ENCODE measurements at regions not wholly inside any gene's neighbourhood (a gene's known extent, or its start where the extent isn't known, plus 50 kb on each side); places are given as distances from the start of the nearest gene placed in this dataset.

DNA sequence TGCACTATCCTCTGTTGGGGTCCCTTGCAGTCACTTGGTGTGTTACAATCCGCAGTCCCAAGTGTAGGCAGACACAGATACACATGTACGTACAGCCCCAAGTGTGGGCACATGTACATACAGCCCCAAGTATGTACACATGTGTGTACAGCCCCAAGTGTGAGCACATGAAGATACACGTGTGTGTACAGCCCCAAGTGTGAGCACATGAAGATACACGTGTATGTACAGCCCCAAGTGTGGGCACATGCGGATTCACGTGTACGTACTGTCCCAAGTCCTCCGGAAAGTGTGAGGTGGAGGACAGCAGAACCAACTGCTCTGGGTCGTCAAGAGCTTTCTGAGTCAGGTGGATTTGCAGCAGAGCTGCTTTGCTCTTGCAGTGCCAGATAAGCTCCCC lies 440.0 kb downstream of the ZNF516 start:
- H3K36me3 ChIP-seq = no peaks in the 10 kb centered on the region
- TF ChIP-seq, protein P1, sequence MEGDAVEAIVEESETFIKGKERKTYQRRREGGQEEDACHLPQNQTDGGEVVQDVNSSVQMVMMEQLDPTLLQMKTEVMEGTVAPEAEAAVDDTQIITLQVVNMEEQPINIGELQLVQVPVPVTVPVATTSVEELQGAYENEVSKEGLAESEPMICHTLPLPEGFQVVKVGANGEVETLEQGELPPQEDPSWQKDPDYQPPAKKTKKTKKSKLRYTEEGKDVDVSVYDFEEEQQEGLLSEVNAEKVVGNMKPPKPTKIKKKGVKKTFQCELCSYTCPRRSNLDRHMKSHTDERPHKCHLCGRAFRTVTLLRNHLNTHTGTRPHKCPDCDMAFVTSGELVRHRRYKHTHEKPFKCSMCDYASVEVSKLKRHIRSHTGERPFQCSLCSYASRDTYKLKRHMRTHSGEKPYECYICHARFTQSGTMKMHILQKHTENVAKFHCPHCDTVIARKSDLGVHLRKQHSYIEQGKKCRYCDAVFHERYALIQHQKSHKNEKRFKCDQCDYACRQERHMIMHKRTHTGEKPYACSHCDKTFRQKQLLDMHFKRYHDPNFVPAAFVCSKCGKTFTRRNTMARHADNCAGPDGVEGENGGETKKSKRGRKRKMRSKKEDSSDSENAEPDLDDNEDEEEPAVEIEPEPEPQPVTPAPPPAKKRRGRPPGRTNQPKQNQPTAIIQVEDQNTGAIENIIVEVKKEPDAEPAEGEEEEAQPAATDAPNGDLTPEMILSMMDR (IDR thresholded peaks at IDR 0.05) = no peak
- no peak for TF ChIP-seq EP300 (IDR thresholded peaks at IDR 0.05)
- no peak for TF ChIP-seq POLR2AphosphoS5 (IDR thresholded peaks at IDR 0.05)
- no peak for TF ChIP-seq POLR2A (IDR thresholded peaks at IDR 0.05; ENCODE audit: low read depth)
- intact Hi-C loops (cut with DNase I) = no loop called here
- peak; percentile 66 for DNase-seq (ENCODE audit: extremely low spot score)
- peaks cover 0 to 3% (median 0%) of the 10 kb centered on the region in 4 donors for H3K4me1 ChIP-seq
- no peak overlapping the region for H3K4me3 ChIP-seq
- H3K27me3 ChIP-seq = no peaks in the 10 kb centered on the region
- H3K27ac ChIP-seq (replicated peaks in 1 of 4) = no peak overlapping the region
- WGBS = 97% methylated on average over 9 of the region's 9 CpGs
- no peaks in the 10 kb centered on the region for H3K9me3 ChIP-seq

DNA sequence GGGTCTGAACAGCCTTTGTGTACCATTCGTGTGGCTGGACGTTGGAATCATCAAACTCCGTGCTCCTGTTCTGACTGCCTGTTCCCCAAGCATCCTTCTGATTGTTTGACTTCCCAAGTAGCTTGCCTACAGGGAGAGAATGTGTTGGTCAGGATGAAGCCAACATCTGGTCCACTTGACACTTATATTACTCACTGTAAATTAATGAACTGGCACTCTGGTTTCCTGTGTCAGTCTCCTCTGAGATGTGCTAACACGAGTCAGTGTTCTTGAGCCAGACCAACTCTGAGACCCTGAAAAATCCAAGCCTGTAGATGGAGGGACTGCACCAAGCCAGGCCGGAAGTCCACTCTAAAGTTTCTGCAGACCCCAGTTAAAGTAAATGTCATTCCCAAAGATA lies 440.9 kb downstream of the ZNF516 start:
- intact Hi-C loops (cut with DNase I) = no loop called here
- TF ChIP-seq, protein P1 (IDR thresholded peaks at IDR 0.05) = no peak
- TF ChIP-seq EP300 (IDR thresholded peaks at IDR 0.05) (no peak), POLR2A (IDR thresholded peaks at IDR 0.05; ENCODE audit: low read depth) (no peak), POLR2AphosphoS5 (IDR thresholded peaks at IDR 0.05) (no peak)
- no peaks in the 10 kb centered on the region for H3K36me3 ChIP-seq
- no peak overlapping the region for H3K27ac ChIP-seq (replicated peaks in 1 of 4)
- 86% methylated on average over 5 of the region's 5 CpGs for WGBS
- no peaks in the 10 kb centered on the region for H3K9me3 ChIP-seq
- H3K4me1 ChIP-seq = peaks cover 0 to 3% (median 0%) of the 10 kb centered on the region in 4 donors
- H3K27me3 ChIP-seq = no peaks in the 10 kb centered on the region
- H3K4me3 ChIP-seq = no peak overlapping the region
- DNase-seq (ENCODE audit: extremely low spot score) = peak; percentile 79

DNA sequence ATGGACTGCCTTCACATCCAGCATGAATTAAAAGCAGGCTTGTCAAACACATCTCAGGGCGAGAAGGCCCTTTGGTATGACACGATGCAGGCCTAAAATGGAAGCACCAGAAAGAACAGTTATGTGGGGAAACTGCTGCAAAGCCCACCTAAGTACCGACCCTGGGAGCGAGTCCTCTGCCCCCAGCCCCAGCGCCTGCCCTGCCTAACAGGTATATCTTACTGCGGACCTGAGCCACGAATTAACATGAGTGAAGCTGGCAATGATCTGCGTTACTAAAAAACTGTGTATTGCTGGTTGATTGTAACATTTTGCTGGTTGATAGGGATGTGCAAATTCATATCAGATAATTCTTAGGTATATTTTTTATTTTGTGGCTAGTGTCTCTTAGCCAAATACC lies 441.5 kb downstream of the ZNF516 start:
- 91% methylated on average over 8 of the region's 8 CpGs for WGBS
- Histone ChIP-seq H3K27me3 (no peaks in the 10 kb centered on the region), H3K36me3 (no peaks in the 10 kb centered on the region), H3K9me3 (no peaks in the 10 kb centered on the region), H3K4me1 (peaks cover 0 to 3% (median 0%) of the 10 kb centered on the region in 4 donors), H3K27ac (replicated peaks in 1 of 4) (no peak overlapping the region), H3K4me3 (no peak overlapping the region)
- no peak for TF ChIP-seq EP300 (IDR thresholded peaks at IDR 0.05)
- TF ChIP-seq, protein P1 (IDR thresholded peaks at IDR 0.05) = no peak
- no peak for TF ChIP-seq POLR2AphosphoS5 (IDR thresholded peaks at IDR 0.05)
- TF ChIP-seq POLR2A (IDR thresholded peaks at IDR 0.05; ENCODE audit: low read depth) = no peak
- intact Hi-C loops (cut with DNase I) = no loop called here
- DNase-seq (ENCODE audit: extremely low spot score) = peak; percentile 90

DNA sequence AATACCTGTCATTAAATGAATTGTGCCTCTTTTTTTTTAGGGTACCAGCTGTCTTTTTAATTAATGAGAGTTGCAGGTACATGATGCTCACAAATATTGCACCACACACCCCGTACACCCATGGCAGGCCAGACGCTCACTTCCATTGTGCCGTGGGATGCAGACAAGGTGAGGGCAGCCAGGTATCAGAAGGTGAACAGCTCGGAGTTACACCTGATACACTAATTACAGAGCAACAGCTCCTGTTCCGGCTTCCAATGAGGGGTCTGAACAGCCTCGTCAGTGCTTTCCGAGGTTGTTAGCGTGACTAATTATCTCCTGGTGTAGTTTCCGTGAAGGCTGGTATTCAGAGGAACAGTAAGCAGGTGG lies 442.8 kb downstream of the ZNF516 start:
- intact Hi-C loops (cut with DNase I) = no loop called here
- no peak overlapping the region for H3K4me3 ChIP-seq
- H3K4me1 ChIP-seq = peaks cover 0 to 3% (median 0%) of the 10 kb centered on the region in 4 donors
- TF ChIP-seq POLR2AphosphoS5 (IDR thresholded peaks at IDR 0.05) (no peak), EP300 (IDR thresholded peaks at IDR 0.05) (no peak), POLR2A (IDR thresholded peaks at IDR 0.05; ENCODE audit: low read depth) (no peak)
- TF ChIP-seq, protein P1 (IDR thresholded peaks at IDR 0.05) = no peak
- no peaks in the 10 kb centered on the region for H3K36me3 ChIP-seq
- H3K27me3 ChIP-seq = no peaks in the 10 kb centered on the region
- H3K9me3 ChIP-seq = no peaks in the 10 kb centered on the region
- H3K27ac ChIP-seq (replicated peaks in 1 of 4) = no peak overlapping the region
- whole genome bisulfite sequencing = 91% methylated on average over 9 of the region's 9 CpGs
- peak; percentile 79 for DNase-seq (ENCODE audit: extremely low spot score)
